ENCODE measurements at regions not wholly inside any gene's neighbourhood (a gene's known extent, or its start where the extent isn't known, plus 50 kb on each side); places are given as distances from the start of the nearest gene placed in this dataset.

- TF ChIP-seq CTCF (IDR thresholded peaks at IDR 0.05 in 8 of 11, conservative IDR thresholded peaks at IDR 0.05 in 3 of 11) (no peak), POLR2A (IDR thresholded peaks at IDR 0.05) (no peak), POLR2AphosphoS5 (IDR thresholded peaks at IDR 0.05) (no peak)
These were observed 798.4 kb upstream of the EEF2KMT start for GRCh38 chr16:5895976-5896375.
